ENCODE measurements at regions not wholly inside any gene's neighbourhood (a gene's known extent, or its start where the extent isn't known, plus 50 kb on each side); places are given as distances from the start of the nearest gene placed in this dataset.

DNA sequence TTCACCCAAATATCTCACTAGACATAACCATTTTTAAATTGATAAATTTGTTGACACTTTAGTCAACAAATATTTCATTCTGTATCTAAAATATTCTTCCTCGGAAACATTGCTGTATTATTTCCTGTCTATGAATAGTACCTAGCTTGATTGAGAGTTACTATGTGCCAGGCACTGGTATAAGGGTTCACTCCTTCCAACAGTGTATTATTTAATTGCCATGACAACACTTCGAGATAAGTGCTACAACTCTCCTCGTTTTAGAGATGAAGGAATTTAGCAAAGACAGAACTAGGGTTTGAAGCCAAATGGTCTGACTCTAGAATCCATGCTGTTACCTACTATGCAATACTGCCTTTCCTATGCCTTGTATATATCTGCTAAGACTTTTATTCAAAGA lies 287.2 kb downstream of the YTHDC2 start:
- Histone ChIP-seq H3K27me3 (ENCODE audit: control insufficient read depth, insufficient read depth, low read length) (no peaks in the 10 kb centered on the region), H3K36me3 (replicated peaks; ENCODE audit: control insufficient read depth, insufficient read depth, low read length) (no peaks in the 10 kb centered on the region), H3K4me3 (ENCODE audit: insufficient read depth, low read depth, low read length) (no peak overlapping the region)
- no peak for DNase-seq

DNA sequence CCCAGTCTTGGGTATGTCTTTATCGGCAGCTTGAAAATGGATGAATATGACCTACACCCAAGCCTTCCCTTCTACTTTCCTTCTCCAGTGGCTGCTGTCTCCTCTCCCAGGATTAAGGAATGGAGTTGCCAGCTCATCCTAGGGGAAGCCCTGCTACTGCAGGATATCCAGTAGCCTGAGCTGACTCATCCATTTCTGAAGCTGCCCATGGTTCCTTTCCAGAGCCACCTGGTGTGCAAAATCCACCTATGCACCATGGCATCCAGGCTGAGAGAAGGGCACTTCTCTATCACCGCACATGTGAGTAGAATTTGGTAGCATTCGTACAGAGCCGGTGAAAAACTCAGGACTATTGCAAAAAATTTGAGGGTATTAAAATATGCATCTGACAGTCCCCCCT lies 290.8 kb downstream of the YTHDC2 start:
- Histone ChIP-seq H3K27me3 (ENCODE audit: control insufficient read depth, insufficient read depth, low read length) (no peaks in the 10 kb centered on the region), H3K4me3 (ENCODE audit: insufficient read depth, low read depth, low read length) (no peak overlapping the region), H3K36me3 (replicated peaks; ENCODE audit: control insufficient read depth, insufficient read depth, low read length) (no peaks in the 10 kb centered on the region)
- no peak for DNase-seq

DNA sequence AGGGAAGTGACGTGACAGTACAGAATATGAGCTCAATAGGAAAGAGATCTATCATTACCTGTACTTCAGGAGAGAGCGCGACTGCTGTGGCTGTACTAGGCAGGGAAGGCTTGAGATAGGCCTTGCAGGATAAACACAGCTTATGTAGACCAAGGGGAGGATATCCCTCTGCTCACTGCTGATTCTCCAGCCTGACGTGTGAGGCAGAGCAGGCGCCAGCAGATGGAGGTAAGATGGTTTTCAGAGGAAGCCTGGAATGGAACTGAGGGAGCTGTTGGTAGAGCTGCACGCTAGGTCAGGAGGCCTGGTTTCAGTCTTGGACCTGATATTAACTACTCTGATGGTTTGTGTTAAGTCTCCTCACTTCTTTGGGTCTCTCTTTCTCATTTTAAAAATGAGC lies 291.4 kb downstream of the YTHDC2 start:
- H3K27me3 ChIP-seq (ENCODE audit: control insufficient read depth, insufficient read depth, low read length): no peaks in the 10 kb centered on the region

DNA sequence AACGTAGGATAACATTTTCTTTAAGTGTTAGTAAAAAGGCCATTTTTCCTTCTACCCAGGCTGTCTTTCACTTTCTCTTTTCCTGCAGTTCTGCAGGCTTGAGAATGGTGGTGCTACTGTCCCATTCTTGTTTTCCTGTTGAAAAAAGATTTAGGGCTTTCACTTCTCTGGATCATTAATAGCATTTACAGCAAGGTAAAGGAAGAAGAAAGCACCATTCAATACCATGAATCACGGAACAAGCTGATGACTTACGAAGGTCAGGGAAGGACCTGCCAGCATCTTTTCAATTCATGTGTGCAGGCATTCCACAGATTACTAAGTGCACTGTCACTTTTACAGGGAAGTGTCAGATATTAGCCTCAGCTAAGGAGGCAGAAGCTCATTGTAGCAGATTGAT lies 292.8 kb downstream of the YTHDC2 start:
- peak; percentile 10 for DNase-seq
- Histone ChIP-seq H3K36me3 (replicated peaks; ENCODE audit: control insufficient read depth, insufficient read depth, low read length) (no peaks in the 10 kb centered on the region), H3K4me3 (ENCODE audit: insufficient read depth, low read depth, low read length) (no peak overlapping the region), H3K27me3 (ENCODE audit: control insufficient read depth, insufficient read depth, low read length) (no peaks in the 10 kb centered on the region)

More for the DNA sequence above, 291.4 kb downstream of the YTHDC2 start:
- Histone ChIP-seq H3K4me3 (ENCODE audit: insufficient read depth, low read depth, low read length) (no peak overlapping the region), H3K36me3 (replicated peaks; ENCODE audit: control insufficient read depth, insufficient read depth, low read length) (no peaks in the 10 kb centered on the region)
- no peak for DNase-seq

DNA sequence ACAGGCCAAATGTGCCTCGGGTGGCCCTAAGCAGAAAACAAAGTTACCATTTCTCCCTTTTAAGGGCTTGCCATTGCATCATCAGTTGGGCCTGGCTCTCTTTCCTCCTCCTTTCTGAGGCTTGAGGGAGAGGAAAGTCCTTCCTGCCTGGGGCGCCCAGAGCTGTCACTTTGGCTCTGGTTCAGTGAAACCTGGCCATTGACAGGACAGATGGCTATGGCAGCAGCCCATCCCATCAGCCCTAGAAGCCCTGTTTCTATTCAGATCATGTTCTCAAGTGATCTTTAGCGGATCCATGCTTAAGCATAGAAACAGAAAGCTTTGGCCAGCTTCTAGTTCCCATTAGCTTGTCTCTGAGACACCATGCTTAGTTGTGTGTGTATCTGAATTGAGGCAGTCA lies 293.4 kb downstream of the YTHDC2 start:
- H3K4me3 ChIP-seq (ENCODE audit: insufficient read depth, low read depth, low read length): no peak overlapping the region
- H3K36me3 ChIP-seq (replicated peaks; ENCODE audit: control insufficient read depth, insufficient read depth, low read length): no peaks in the 10 kb centered on the region

DNA sequence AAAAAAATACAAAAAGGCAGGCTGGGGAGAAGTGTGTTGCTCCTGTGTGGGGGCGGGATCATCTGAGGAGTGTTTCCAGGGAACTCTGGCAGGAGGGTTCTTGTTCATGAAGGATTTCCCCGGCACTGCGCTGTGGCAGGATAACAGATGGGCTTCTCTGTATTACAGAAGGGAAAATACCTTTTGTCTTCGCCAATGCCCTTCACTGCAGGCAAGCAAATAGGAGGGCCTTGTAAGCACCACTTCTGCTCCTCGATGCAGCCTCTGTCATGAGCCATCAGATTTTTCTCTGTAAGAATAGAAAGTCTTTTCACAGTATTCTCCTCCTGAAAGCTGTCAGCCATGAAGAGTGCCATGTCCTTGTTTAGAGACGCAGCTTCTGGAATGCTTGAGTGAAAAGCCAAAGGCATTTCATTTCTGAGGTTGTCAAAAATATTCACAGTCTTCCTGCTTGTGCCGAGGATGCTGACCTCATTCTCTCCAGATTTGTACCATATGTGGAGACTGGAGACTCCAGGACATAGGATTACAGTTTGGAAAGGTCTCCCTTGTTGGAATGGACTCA lies 294.0 kb downstream of the YTHDC2 start:
- Histone ChIP-seq H3K27me3 (ENCODE audit: control insufficient read depth, insufficient read depth, low read length) (no peaks in the 10 kb centered on the region), H3K4me3 (ENCODE audit: insufficient read depth, low read depth, low read length) (no peak overlapping the region), H3K36me3 (replicated peaks; ENCODE audit: control insufficient read depth, insufficient read depth, low read length) (no peaks in the 10 kb centered on the region)
- DNase-seq: no peak

More for the DNA sequence above, 293.4 kb downstream of the YTHDC2 start:
- no peaks in the 10 kb centered on the region for H3K27me3 ChIP-seq (ENCODE audit: control insufficient read depth, insufficient read depth, low read length)
- no peak for DNase-seq

DNA sequence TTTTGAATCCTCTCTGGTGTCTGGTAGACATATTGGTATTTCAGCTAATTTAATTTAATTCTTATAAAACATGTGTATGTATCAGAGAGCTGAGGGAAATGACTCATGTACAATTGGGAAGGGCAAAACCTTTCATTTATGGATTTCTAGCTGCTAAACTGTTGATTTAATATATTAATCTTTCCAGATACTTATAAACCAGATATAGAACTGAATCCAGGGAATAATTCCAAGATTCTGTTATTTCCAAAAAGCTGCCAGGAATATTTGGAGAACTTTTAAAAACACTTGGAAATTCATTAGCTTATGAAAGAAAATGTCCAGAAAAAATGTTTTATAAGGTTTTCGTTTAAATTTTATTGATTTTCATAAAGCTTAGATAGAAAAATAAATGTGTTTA lies 295.5 kb downstream of the YTHDC2 start:
- H3K27me3 ChIP-seq (ENCODE audit: control insufficient read depth, insufficient read depth, low read length): no peaks in the 10 kb centered on the region
- DNase-seq: no peak
- H3K36me3 ChIP-seq (replicated peaks; ENCODE audit: control insufficient read depth, insufficient read depth, low read length): no peaks in the 10 kb centered on the region
- H3K4me3 ChIP-seq (ENCODE audit: insufficient read depth, low read depth, low read length): no peak overlapping the region

DNA sequence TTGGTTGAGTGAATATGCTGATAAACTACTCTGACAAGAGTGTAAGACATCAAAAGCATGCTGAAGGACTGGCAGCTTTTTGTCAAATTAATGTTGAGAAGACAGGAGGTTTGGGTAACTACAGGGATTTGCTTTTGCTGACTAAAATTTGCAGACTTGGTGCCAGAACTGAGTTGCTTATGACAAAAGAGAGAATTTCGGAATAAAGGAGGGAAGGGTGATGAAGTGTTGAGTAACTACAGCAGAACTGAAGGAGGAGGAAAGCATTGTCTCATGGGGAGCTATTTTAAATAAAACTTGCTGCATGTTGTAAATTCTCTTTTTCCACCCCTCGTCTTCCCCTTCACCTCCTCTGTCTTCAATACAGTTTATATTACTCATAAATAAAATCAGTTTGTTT lies 296.1 kb downstream of the YTHDC2 start:
- no peak for DNase-seq
- Histone ChIP-seq H3K36me3 (replicated peaks; ENCODE audit: control insufficient read depth, insufficient read depth, low read length) (no peaks in the 10 kb centered on the region), H3K4me3 (ENCODE audit: insufficient read depth, low read depth, low read length) (no peak overlapping the region)

DNA sequence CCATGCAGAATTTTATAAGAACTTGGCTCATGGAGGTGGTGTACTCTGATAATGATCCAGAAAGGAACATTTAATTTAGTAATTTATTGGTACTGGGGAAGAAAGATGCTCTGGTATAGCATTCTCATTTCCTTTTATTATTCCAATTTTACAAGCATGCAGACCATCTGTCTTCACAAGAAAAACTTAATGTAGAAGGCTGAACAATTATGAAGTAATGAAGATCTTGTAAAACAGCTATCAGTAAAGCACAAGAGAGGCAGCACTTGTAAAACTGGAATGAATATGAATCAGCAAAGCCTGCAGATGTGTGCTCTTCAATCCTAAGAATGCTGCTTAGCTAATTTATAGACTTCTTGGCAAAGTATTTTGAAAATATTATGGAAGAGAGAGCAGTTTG lies 300.0 kb downstream of the YTHDC2 start:
- H3K4me3 ChIP-seq (ENCODE audit: insufficient read depth, low read depth, low read length): no peak overlapping the region
- no peak for DNase-seq
- H3K27me3 ChIP-seq (ENCODE audit: control insufficient read depth, insufficient read depth, low read length): no peaks in the 10 kb centered on the region
- no peaks in the 10 kb centered on the region for H3K36me3 ChIP-seq (replicated peaks; ENCODE audit: control insufficient read depth, insufficient read depth, low read length)

More for the DNA sequence above, 296.1 kb downstream of the YTHDC2 start:
- H3K27me3 ChIP-seq (ENCODE audit: control insufficient read depth, insufficient read depth, low read length): no peaks in the 10 kb centered on the region

DNA sequence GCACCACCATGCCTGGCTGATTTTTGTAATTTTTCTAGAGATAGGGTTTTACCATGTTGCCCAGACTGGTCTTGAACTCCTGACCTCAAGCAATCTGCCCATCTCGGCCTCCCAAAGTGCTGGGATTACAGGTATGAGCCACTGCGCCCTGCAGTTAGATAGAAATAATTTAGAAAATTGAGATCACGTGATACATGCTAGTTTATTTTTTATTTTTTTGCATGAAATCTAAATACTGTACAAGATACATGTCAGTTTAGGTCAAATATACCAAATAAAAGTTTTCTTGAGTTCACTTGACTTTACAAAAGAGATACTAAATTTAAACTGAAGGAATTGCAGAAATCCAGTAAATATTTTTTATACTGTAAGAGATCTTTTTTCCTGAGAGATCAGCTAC lies 304.2 kb downstream of the YTHDC2 start:
- no peak for DNase-seq
- no peaks in the 10 kb centered on the region for H3K27me3 ChIP-seq (ENCODE audit: control insufficient read depth, insufficient read depth, low read length)
- H3K36me3 ChIP-seq (replicated peaks; ENCODE audit: control insufficient read depth, insufficient read depth, low read length): no peaks in the 10 kb centered on the region
- H3K4me3 ChIP-seq (ENCODE audit: insufficient read depth, low read depth, low read length): no peak overlapping the region

DNA sequence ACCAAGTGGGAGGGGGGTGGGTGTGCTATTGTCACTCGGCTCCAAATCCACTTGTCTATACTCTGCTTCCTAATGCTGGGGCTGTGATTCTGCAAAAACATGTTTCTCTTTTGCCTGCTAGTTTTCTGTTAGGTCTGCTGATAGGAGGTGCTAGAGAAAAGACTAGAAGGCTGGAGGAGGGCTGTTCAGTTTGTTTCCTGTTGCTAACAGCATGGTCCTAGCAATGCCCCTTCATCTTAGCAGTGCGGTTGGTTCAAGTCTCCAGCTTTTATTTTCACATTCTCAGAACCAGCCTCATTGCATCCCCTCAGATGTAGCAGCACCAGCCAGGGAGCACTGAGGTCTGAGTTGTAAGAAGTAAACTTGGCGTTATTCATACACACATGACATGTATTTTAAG lies 310.2 kb downstream of the YTHDC2 start:
- no peak for DNase-seq
- Histone ChIP-seq H3K36me3 (replicated peaks; ENCODE audit: control insufficient read depth, insufficient read depth, low read length) (no peaks in the 10 kb centered on the region), H3K4me3 (ENCODE audit: insufficient read depth, low read depth, low read length) (no peak overlapping the region), H3K27me3 (ENCODE audit: control insufficient read depth, insufficient read depth, low read length) (no peaks in the 10 kb centered on the region)

DNA sequence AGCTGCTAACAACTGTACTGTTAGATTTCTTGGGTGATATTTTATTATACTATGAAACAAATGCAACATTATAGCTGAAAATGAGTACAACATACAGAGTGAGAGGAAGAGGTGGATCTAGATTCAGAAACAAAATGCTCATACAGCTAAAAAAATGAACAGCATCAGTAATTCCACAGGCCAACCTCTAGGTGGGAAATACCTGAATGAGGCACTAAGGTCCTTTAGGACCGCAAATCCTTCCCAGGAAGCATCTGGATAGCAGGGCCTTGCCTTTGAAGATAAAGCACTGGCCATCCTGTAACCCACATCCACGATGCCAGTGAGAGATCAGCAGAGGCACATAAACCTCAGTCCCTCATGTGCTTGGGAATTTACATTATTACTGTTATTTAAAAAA lies 310.8 kb downstream of the YTHDC2 start:
- Histone ChIP-seq H3K4me3 (ENCODE audit: insufficient read depth, low read depth, low read length) (no peak overlapping the region), H3K36me3 (replicated peaks; ENCODE audit: control insufficient read depth, insufficient read depth, low read length) (no peaks in the 10 kb centered on the region), H3K27me3 (ENCODE audit: control insufficient read depth, insufficient read depth, low read length) (no peaks in the 10 kb centered on the region)
- peak; percentile 12 for DNase-seq

DNA sequence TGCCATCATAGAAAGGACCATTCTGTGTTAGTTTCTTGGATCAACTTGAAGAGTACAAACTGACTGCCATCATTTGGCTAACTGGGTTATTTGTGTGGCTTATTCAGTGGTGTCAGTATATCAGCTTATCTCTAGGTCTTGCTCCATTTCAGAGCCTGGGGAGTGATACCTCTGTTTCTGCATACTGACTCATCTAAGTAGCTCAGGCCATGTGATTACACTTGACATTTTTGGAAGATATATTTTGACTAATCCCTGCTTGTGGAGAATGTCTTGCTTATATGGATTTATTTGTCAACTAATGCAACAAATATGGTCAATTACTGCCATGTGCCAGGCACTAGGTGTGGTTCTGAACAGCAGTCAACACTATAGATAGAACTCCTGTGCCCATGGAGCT lies 311.7 kb downstream of the YTHDC2 start:
- no peaks in the 10 kb centered on the region for H3K36me3 ChIP-seq (replicated peaks; ENCODE audit: control insufficient read depth, insufficient read depth, low read length)
- H3K27me3 ChIP-seq (ENCODE audit: control insufficient read depth, insufficient read depth, low read length): no peaks in the 10 kb centered on the region
- no peak overlapping the region for H3K4me3 ChIP-seq (ENCODE audit: insufficient read depth, low read depth, low read length)
- no peak for DNase-seq

DNA sequence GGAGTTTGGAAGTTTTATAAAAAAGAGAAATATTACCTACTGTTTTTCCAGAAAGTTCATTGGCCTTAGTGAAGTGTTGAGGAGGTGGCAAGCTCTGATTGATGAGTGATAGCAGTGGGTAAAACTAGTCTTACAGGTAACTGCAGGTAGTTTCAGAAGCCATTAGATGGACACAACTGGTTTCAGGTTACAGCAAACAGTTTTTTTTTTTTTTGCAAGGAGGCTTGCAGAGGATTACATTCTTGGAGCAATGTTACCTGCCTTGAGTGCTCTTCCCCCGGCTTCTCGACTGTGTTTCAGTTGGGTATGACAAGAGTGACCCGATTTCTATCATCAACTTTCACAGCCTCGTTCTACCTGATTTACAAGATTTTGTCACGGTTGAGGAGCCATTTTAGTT lies 333.4 kb downstream of the YTHDC2 start:
- no peak overlapping the region for H3K4me3 ChIP-seq (ENCODE audit: insufficient read depth, low read depth, low read length)
- DNase-seq: peak; percentile 5
- H3K27me3 ChIP-seq (ENCODE audit: control insufficient read depth, insufficient read depth, low read length): no peaks in the 10 kb centered on the region
- no peaks in the 10 kb centered on the region for H3K36me3 ChIP-seq (replicated peaks; ENCODE audit: control insufficient read depth, insufficient read depth, low read length)

DNA sequence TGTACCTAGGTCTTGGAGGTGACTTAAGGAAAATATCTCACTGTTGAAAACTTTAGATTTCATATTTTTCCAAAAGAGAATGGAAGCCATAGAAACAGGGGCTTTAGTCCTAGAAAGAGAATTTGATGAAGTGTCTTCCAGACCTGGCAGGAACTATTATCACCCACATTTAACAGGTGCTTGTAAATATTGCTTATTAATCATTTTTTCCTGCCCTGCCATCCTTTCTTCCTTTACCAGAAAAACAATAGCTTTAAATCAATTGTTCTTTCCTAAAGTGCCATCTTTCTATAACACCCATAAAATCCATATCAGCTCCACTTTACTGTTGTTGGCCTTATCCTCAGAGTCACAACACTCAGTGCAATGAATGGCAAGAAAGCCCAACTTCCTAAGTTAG lies 350.9 kb downstream of the YTHDC2 start:
- Histone ChIP-seq H3K27me3 (ENCODE audit: control insufficient read depth, insufficient read depth, low read length) (no peaks in the 10 kb centered on the region), H3K36me3 (replicated peaks; ENCODE audit: control insufficient read depth, insufficient read depth, low read length) (no peaks in the 10 kb centered on the region), H3K4me3 (ENCODE audit: insufficient read depth, low read depth, low read length) (no peak overlapping the region)
- DNase-seq: no peak

DNA sequence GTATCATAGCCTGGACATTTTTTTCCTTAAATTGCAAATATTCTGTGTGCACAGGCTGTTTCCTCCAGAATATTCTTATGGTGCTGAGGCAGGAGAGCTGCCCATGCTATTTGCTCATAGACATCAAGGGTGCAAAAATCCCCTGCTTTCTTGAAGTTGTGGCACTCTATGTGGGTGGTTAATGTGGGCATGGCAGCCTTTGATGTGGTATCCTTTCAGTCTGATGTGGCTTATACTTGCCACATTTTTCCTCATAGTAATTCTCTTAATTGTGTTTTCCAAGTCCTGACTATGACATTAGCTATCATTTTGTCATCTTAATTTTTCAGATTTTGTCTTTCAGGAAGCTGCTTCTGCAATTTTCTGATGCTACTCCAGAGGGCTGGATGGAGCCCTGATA lies 353.3 kb downstream of the YTHDC2 start:
- Histone ChIP-seq H3K27me3 (ENCODE audit: control insufficient read depth, insufficient read depth, low read length) (no peaks in the 10 kb centered on the region), H3K36me3 (replicated peaks; ENCODE audit: control insufficient read depth, insufficient read depth, low read length) (no peaks in the 10 kb centered on the region), H3K4me3 (ENCODE audit: insufficient read depth, low read depth, low read length) (no peak overlapping the region)
- no peak for DNase-seq
